C4-2B (cell line): ENCODE measurements at regions not wholly inside any gene's neighbourhood (a gene's known extent, or its start where the extent isn't known, plus 50 kb on each side); places are given as distances from the start of the nearest gene placed in this dataset.

ENCODE experiments used
- H3K27ac ChIP-seq: fragments of 450-650 bp; 2 replicates; pipeline ENCODE4 v1.5.1; 2017
- CTCF ChIP-seq: fragments of 450-650 bp; conservative IDR thresholded peaks from 2 replicates; pipeline ENCODE4 v1.5.1; 2017; ENCODE audit warnings: mild to moderate bottlenecking
- ZFX ChIP-seq: fragments of 450-650 bp; IDR thresholded peaks from 2 replicates; pipeline ENCODE4 v1.6.1; 2017

- TF ChIP-seq CTCF, result no peak
- no peak for TF ChIP-seq ZFX
- H3K27ac ChIP-seq, result no peak overlapping the region
Measured at GRCh38 chr1:69510026-69510425, 57.7 kb upstream of the LRRC7 start.

- H3K27ac ChIP-seq, result no peak overlapping the region
- TF ChIP-seq ZFX, result no peak
- no peak for TF ChIP-seq CTCF
Measured at GRCh38 chr1:69511426-69512192, 56.1 kb upstream of the LRRC7 start.

- TF ChIP-seq ZFX (no peak), CTCF (no peak)
- no peak overlapping the region for H3K27ac ChIP-seq
Measured at GRCh38 chr1:69513601-69514000, 54.1 kb upstream of the LRRC7 start.
